RPMI8226 (cell line): ENCODE measurements at regions not wholly inside any gene's neighbourhood (a gene's known extent, or its start where the extent isn't known, plus 50 kb on each side); places are given as distances from the start of the nearest gene placed in this dataset.

Source experiments
- DNase-seq: peaks from one replicate; pipeline ENCODE4 v3.0.0-alpha.2; 2015

GRCh38 chr9:91141407-91141965 lies 220.2 kb downstream of the AUH start:
- DNase-seq, result no peak

DNA sequence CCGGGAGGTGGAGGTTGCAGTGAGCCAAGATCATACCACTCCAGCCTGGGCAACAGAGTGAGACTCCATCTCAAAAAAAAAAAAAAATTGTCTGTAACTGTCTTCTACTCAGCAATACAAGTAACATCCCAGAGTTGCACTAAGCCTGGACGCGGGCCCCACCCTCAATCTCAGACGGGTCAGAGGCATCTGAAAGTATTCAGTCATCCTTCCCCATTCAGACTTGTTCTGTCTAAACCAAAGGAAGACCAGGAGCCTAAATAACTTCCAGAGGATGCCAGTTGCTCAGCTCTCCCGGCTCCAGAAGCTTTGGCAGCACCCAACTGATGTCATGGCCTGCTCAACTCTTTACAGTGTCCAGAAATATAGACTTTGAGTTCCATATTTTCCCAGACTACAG lies 218.6 kb downstream of the AUH start:
- no peak for DNase-seq

DNA sequence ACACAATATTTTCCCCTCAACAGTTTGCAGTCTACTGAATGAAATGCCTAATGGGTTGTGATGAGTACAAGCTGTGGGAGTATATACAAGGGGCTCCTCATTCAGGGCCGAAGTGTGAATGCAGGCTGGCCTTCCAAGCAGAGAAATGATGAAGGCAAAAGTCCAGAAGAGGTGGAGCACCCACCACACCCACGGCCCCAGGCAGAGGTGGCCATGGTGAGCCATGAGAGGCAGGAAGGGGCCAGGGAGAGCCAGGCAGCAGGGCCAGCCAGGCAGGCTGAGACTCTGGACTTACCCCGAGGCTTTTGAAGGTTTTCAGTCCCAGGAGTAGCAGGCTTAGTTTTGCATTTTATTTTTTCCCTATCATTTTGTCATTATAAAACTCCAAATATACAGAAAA lies 218.1 kb downstream of the AUH start:
- DNase-seq, result no peak

DNA sequence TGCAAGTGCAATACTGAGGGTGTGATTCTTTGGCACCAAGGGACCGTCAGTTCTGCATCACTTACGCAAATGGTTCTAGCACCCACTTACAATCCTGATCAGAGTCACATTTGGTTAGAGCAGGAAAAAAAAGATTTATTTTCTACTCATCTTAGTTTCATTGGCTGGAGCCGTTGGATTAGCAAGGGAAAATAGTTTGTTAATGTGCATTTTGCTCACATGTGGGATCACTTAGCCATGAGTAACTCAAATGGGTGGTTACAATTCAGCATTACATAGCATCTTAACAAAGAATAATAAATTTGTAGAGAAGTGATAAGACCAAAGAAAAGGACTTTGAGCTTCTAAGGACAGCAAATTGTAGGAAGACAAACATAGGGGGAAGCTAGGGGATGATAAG lies 216.9 kb downstream of the AUH start:
- no peak for DNase-seq

DNA sequence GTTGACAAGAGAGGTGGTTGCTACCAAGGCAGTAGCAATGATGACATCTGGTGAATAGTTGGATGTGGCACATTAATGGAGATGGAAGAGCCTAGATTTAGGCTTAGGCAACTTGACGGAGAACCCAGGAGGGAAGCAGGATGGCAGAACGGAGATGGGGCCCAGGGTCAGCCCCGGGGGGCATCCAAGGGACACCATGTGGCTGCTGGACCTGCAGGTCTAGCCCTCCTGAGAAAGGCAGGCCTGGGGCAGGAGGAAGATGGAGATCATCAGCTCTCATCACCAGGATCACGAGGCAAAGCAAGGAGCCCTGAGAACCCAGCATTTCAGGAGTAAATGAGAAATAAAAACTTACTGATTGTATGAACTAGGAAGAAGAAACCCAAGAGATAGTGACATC lies 216.2 kb downstream of the AUH start:
- DNase-seq, result no peak

DNA sequence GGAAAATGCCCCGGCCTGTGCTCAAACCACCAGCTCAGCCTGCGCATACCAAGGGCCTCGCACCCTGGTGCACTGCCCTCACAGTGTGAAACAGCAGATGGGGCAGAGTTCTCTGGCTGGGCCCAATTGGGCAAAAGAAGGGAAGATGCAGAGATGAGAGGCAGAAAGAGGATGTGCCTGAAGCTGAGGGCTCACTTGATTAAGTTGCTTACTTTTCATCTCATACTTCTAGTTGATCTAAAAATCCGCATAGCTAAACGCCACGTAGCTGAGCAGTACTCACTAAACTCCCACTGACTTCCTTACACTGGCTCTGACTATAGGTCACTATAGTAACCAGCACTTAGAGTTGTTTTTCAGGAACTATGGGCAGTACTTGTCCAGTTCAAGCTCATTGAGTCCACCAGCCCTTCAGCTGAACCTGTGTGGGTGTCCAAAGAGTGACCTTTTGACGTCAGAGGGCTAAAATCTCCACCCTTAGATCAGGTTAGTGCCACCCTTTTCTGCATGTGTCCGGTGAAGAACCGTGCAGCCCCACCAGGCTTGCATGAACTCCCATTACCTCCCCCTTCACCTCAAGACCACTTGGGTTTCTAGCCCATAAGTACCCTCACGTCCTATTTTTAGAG lies 215.2 kb downstream of the AUH start:
- no peak for DNase-seq

- DNase-seq, result no peak
Observed at GRCh38 chr9:91147079-91147708, 214.5 kb downstream of the AUH start.

DNA sequence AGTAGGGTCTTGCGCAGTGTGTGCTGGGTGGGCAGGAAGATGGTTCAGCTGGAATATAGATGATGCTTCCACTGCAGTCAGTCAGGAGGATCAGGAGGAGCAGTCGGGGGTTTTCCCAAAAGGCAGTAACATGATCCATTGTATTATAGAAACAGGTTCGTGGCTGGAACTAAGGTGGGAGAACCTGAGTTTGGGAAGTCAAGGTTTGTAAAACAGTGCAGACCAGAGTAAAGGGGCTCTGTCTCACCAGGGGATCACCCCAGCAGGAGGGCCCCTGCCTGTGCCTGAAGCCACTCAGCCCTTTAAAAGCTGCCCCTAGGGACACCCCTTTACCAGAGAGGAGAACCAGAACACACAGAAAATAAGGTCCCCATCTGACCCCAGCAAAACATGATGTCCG lies 213.4 kb downstream of the AUH start:
- no peak for DNase-seq

DNA sequence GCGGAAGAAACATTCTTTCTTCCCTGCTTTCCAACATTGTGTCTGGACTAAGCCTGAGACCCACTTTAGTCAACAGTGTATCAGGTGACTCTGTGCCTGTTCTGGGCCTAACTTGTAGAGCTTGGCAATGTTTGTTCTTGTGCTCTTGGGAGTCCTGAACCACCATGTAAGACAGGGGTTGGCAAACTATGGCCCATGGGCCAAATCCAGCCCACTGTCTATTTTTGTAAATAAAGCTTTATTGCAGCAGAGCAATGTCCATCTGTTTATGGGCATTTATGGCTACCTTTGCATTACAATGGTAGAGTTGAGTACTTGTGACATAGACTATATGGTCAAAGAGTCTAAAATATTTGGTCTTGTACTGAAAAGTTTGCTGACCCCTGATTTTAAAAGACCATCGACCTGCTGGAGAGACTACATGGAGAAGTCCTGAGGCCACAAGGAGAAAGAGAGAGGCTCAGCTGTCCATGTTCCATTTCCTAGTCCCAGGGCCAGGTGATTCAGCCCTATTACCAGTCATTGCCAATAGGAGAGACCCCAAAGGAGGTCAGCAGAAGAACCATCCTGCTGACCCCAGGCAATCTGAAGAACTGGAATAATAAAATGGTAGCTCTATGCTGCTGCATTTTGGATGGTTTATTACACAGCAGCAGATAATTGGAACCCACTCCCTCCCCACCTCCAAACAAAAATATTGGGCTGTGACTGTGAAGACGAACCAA lies 211.3 kb downstream of the AUH start:
- DNase-seq, result no peak

- DNase-seq, result peak; percentile 78
Observed at GRCh38 chr9:91150998-91151717, 210.6 kb downstream of the AUH start.

DNA sequence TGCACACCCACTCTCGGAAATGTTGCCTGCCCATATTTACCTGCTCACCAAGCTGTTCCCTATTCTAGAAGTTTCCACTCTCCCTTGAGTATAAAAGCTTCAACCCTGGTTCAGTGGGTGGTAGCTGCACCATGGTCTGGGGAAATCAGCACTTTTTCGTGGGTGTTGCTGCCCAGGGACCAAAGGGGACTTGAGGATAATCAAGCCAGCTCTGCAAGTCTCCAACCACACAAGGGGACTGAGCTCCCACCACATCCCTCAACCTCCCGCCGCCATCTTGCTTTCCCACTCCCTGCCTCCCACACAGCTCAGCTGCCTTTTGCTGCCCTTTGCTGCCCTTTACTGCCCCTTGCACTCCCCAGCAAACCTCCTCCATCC lies 210.0 kb downstream of the AUH start:
- no peak for DNase-seq

DNA sequence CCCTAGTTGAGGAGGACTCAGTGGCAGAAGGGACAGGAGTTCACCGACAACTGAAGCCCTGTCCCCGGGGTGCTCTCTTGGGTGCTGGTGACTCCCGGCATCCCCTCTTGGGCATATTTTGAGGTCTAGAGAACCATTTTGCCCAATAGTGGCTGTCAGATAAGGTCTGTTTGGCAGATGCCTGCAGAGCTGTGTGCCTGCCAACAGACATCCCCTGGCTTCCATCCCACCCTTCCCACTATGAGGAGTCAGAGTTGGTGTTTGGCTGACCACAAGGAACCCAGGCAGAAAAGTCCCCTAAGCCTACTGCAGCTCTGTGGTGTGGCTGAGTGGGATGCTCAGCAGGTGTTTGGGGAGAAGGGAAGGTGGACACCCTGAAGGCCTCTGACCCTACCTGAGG lies 207.0 kb downstream of the AUH start:
- no peak for DNase-seq

DNA sequence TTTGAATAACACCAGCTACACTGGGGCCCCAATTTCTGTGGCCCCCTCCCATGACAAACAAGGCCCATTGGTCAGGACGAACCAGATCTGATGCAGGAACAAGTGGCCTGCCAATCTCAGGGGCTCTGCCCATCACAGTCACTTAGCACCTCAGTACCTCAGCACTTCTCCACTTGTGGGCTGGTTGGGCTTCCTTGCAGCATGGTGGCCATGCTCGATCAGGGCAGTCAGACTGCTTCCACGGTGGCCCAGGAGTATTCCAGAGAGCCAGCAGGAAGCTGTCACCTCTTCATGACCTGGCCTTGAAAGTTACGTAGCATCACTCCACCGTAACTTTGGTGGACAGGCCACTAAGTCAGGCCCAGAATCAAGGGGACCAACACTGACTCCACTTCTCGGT lies 206.5 kb downstream of the AUH start:
- DNase-seq, result no peak

- DNase-seq, result no peak
Observed at GRCh38 chr9:91155746-91156376, 205.9 kb downstream of the AUH start.

GRCh38 chr9:91156451-91157234 lies 205.1 kb downstream of the AUH start:
- no peak for DNase-seq

- DNase-seq, result no peak
Observed at GRCh38 chr9:91157883-91158282, 203.8 kb downstream of the AUH start.

DNA sequence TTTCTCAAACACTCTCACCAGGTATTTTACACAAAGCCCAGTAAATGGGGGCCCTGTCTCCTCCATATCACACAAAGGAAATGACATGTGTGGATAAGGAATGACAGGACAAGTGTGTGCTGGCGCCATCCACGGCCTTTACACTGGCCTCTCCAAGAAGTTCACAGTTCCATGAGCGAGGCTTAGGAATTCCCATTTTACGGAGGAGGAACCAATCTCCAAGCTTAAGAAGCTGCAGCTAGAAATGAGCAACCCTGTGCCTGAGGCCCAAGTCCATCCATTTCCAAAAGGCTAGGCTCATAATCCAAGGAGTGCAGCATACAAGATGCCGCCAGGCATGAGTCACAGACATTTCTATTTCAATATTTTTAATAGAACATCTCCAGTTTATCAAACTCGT lies 203.4 kb downstream of the AUH start:
- DNase-seq, result no peak

- no peak for DNase-seq
Observed at GRCh38 chr9:91158946-91159345, 202.8 kb downstream of the AUH start.

DNA sequence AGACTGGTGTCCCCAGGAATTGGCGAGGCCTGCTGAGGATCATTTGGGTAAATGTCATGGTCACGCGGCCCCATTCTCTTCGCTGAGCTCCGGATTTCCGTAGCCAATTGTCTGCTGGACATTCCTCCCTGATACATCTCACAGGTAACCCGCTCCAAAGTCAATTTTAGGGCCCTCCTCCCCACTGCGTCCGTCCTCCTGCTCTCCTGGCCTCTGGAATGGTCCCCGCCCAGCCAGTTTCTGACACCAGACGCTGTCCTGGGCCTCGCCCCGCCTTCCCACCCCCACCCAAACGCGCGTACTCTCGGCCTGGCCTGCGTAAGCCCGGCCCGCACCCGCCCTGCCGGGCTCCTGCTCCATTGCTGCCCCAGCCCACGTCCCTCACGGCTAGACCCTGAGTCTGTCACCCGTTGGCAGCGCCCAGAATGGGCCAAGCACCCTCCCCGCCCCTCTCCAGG lies 202.0 kb downstream of the AUH start:
- peak; percentile 34 for DNase-seq

GRCh38 chr9:91160181-91160580 lies 201.5 kb downstream of the AUH start:
- no peak for DNase-seq

DNA sequence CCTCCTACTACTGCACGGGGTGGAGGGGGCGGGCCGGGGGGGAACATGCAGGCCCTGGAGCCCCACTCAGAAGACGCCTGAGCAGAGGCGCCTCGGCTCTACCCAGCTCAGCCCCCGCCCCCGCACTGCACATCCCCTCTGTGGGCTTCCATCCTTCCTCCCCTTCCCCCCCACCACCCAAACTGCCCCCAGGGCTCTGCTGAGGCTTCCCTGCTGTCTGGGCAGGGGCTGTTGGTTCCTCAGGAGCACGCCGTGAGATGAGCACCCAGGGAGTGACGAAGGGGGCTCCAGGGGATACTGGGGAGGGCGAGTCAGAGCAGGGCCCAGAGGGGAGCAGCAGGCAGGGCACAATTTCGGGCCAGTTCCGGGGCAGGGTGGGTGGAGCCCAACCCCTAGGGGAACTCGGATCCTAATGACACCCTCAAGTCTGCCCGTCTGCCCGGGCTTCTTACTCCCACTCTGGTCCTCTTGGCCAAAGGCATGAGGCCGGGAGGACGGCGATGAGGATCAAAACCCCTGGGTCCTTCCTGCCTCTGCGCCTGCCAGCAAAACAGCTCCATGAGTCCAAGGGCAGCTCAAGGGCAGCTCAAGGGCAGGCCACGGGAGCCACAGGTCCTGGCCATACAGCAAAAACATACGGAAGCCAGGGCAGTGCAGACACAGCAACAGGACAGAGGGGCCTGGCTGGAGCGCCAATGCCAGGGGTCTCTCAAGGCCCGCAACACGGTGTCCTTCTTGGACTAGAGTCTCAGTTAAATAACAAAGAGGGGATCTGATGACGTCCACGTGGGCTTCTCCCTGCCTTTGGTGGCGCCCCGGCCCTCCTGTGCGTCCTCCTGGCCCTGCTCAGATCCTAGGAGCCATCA lies 200.9 kb downstream of the AUH start:
- DNase-seq, result no peak
